Liver (tissue), 8 donors: ENCODE measurements at regions not wholly inside any gene's neighbourhood (a gene's known extent, or its start where the extent isn't known, plus 50 kb on each side); places are given as distances from the start of the nearest gene placed in this dataset.

Experiments
- DNase-seq: peaks from one replicate; pipeline ENCODE4 v3.0.0-alpha.2; 2017; ENCODE audit warnings: low spot score
- H3K27ac ChIP-seq, 2 donors: one replicate each; pipeline ENCODE4 v1.7.0; 2013; ENCODE audit warnings: inconsistent platforms in 2 of 2, low read length in 2 of 2, control low read depth in 1 of 2, low read depth in 1 of 2, mild to moderate bottlenecking in 1 of 2
- H3K27me3 ChIP-seq, 4 donors: one replicate each; pipeline versions ENCODE4 v1.6.1 to v1.7.0; 2013; ENCODE audit warnings: low read length in 3 of 4, inconsistent platforms in 1 of 4, mild to moderate bottlenecking in 1 of 4, moderate library complexity in 1 of 4; ENCODE audit not compliant: control insufficient read depth in 4 of 4, insufficient read depth in 4 of 4
- H3K36me3 ChIP-seq, 4 donors: one replicate each; pipeline versions ENCODE4 v1.6.1 to v1.7.0; 2013; ENCODE audit warnings: low read length in 3 of 4, mild to moderate bottlenecking in 3 of 4, low read depth in 1 of 4, moderate library complexity in 1 of 4; ENCODE audit not compliant: control insufficient read depth in 4 of 4, insufficient read depth in 3 of 4
- H3K4me1 ChIP-seq, 4 donors: one replicate each; pipeline versions ENCODE4 v1.6.1 to v1.7.0; 2013; ENCODE audit warnings: low read length in 3 of 4, mild to moderate bottlenecking in 3 of 4, moderate library complexity in 1 of 4; ENCODE audit not compliant: control insufficient read depth in 4 of 4, insufficient read depth in 4 of 4
- H3K4me3 ChIP-seq, 3 donors: one replicate each; pipeline versions ENCODE4 v1.6.1 to v1.7.0; 2013; ENCODE audit warnings: low read length in 3 of 3, control low read depth in 1 of 3, low read depth in 1 of 3, mild to moderate bottlenecking in 1 of 3
- H3K9ac ChIP-seq, 2 donors: one replicate each; pipeline ENCODE4 v1.7.0; 2013; ENCODE audit warnings: low read length in 2 of 2, mild to moderate bottlenecking in 2 of 2, moderate library complexity in 2 of 2, control low read depth in 1 of 2, low read depth in 1 of 2
- H3K9me3 ChIP-seq, 4 donors: one replicate each; pipeline versions ENCODE4 v1.6.1 to v1.7.0; 2013; ENCODE audit warnings: low read length in 3 of 4; ENCODE audit not compliant: control insufficient read depth in 4 of 4
- EGR1 ChIP-seq, 2 donors: IDR thresholded peaks; 2 replicates each; pipeline ENCODE4 v1.6.1; 2016 to 2018; ENCODE audit warnings: antibody characterized with exemption in 2 of 2, low read depth in 2 of 2
- FOXA1 ChIP-seq: IDR thresholded peaks from 2 replicates; pipeline ENCODE4 v1.6.1; 2016; ENCODE audit warnings: antibody characterized with exemption
- FOXA2 ChIP-seq: IDR thresholded peaks from 2 replicates; pipeline ENCODE4 v1.6.1; 2016; ENCODE audit warnings: antibody characterized with exemption
- HNF4A ChIP-seq, 2 donors: conservative IDR thresholded peaks; 2 replicates each; pipeline ENCODE4 v1.6.1; 2016; ENCODE audit warnings: antibody characterized with exemption in 2 of 2, mild to moderate bottlenecking in 2 of 2
- HNF4G ChIP-seq: IDR thresholded peaks from 2 replicates; pipeline ENCODE4 v1.6.1; 2016; ENCODE audit warnings: antibody characterized with exemption
- JUND ChIP-seq, 2 donors: IDR thresholded peaks; 2 replicates each; pipeline ENCODE4 v1.6.1; 2016; ENCODE audit warnings: antibody characterized with exemption in 2 of 2
- MAX ChIP-seq: IDR thresholded peaks from 2 replicates; pipeline ENCODE4 v1.6.1; 2016; ENCODE audit warnings: antibody characterized with exemption
- NR2F2 ChIP-seq: IDR thresholded peaks from 2 replicates; pipeline ENCODE4 v1.6.1; 2016; ENCODE audit warnings: antibody characterized with exemption
- RAD21 ChIP-seq, 2 donors: IDR thresholded peaks; 2 replicates each; pipeline ENCODE4 v1.6.1; 2016; ENCODE audit warnings: antibody characterized with exemption in 2 of 2, mild to moderate bottlenecking in 2 of 2
- REST ChIP-seq: IDR thresholded peaks from 2 replicates; pipeline ENCODE4 v1.6.1; 2016; ENCODE audit warnings: antibody characterized with exemption, mild to moderate bottlenecking
- RXRA ChIP-seq, 2 donors: IDR thresholded peaks; 2 replicates each; pipeline ENCODE4 v1.6.1; 2017 to 2018; ENCODE audit warnings: antibody characterized with exemption in 2 of 2, mild to moderate bottlenecking in 1 of 2
- SP1 ChIP-seq: IDR thresholded peaks from 2 replicates; pipeline ENCODE4 v1.6.1; 2018; ENCODE audit warnings: antibody characterized with exemption, mild to moderate bottlenecking
- TAF1 ChIP-seq: conservative IDR thresholded peaks from 2 replicates; pipeline ENCODE4 v1.6.1; 2016; ENCODE audit warnings: antibody characterized with exemption, mild to moderate bottlenecking
- WGBS: extraction: QIAGEN DNeasy Blood & Tissue Kit; methylation state at CpG from one replicate; pipeline ENCODE4 v1.1.7; 2013; 5-methylcytosine and 5-hydroxymethylcytosine counted together
- TF ChIP-seq, protein P1 (sequence below): IDR thresholded peaks from 2 replicates; pipeline ENCODE4 v1.6.1; 2016; ENCODE audit warnings: antibody characterized with exemption
- TF ChIP-seq, protein P2 (sequence below): IDR thresholded peaks from 2 replicates; pipeline ENCODE4 v1.6.1; 2016; ENCODE audit warnings: antibody characterized with exemption
- TF ChIP-seq, protein P3 (sequence below): fragments of 150-350 bp; IDR thresholded peaks from 2 replicates; pipeline ENCODE4 v1.5.1; 2017; ENCODE audit warnings: improper control_type of control experiment, low read depth, low read length; ENCODE audit not compliant: missing input control
- donor health status: healthy.
- donor health status: healthy.
- donor health status: healthy.
- donor health status: healthy.
- donor health status: healthy.

GRCh38 chr13:108402850-108403249, 133.3 kb downstream of the TNFSF13B start (continued):
- TF ChIP-seq TAF1 (no peak), FOXA2 (no peak), RXRA (IDR thresholded peaks at IDR 0.05) (no peak)

GRCh38 chr13:108407495-108407894, 138.0 kb downstream of the TNFSF13B start:
- Histone ChIP-seq H3K4me1 (no peaks in the 10 kb centered on the region), H3K4me3 (no peak overlapping the region), H3K27me3 (peaks cover 0 to 4% (median 0%) of the 10 kb centered on the region in 4 donors), H3K27ac (no peak overlapping the region), H3K9ac (no peak overlapping the region), H3K9me3 (peaks cover 0 to 4% (median under 1%) of the 10 kb centered on the region in 4 donors), H3K36me3 (no peaks in the 10 kb centered on the region)
- no peak for DNase-seq
- TF ChIP-seq FOXA1, result no peak
- TF ChIP-seq SP1, result no peak
- no peak for TF ChIP-seq RAD21 (IDR thresholded peaks at IDR 0.05)
- TF ChIP-seq JUND (IDR thresholded peaks at IDR 0.05), result no peak
- no peak for TF ChIP-seq RXRA (IDR thresholded peaks at IDR 0.05)
- 62% methylated on average over 2 of the region's 2 CpGs for WGBS

DNA sequence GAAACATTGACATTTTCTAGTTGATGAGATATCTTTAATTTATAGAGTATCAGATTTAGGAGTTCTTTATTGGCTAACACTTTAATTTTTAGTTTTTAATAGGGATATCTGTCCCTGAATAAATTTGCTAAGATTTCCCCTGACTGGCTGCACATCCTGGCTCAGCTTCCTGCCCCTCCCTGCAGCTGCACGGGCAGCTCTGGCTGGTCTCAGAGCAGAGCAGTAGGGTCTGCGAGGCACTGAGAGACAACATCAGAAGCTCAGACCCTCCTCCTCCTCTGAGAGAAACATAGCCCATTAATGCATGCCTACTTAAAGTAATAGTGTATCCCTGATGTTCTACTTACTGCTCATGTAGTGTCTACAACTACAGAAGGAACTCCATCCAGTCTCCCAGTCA, 139.2 kb downstream of the TNFSF13B start:
- Histone ChIP-seq H3K9me3 (peaks cover 0 to 4% (median under 1%) of the 10 kb centered on the region in 4 donors), H3K9ac (no peak overlapping the region), H3K4me1 (no peaks in the 10 kb centered on the region), H3K27me3 (no peaks in the 10 kb centered on the region), H3K27ac (no peak overlapping the region), H3K36me3 (no peaks in the 10 kb centered on the region), H3K4me3 (no peak overlapping the region)
- TF ChIP-seq, protein P1, sequence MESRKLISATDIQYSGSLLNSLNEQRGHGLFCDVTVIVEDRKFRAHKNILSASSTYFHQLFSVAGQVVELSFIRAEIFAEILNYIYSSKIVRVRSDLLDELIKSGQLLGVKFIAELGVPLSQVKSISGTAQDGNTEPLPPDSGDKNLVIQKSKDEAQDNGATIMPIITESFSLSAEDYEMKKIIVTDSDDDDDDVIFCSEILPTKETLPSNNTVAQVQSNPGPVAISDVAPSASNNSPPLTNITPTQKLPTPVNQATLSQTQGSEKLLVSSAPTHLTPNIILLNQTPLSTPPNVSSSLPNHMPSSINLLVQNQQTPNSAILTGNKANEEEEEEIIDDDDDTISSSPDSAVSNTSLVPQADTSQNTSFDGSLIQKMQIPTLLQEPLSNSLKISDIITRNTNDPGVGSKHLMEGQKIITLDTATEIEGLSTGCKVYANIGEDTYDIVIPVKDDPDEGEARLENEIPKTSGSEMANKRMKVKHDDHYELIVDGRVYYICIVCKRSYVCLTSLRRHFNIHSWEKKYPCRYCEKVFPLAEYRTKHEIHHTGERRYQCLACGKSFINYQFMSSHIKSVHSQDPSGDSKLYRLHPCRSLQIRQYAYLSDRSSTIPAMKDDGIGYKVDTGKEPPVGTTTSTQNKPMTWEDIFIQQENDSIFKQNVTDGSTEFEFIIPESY, result no peak
- TF ChIP-seq, protein P2, sequence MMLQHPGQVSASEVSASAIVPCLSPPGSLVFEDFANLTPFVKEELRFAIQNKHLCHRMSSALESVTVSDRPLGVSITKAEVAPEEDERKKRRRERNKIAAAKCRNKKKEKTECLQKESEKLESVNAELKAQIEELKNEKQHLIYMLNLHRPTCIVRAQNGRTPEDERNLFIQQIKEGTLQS, result no peak
- TF ChIP-seq RAD21 (IDR thresholded peaks at IDR 0.05), result no peak
- TF ChIP-seq REST, result no peak
- TF ChIP-seq, protein P3, sequence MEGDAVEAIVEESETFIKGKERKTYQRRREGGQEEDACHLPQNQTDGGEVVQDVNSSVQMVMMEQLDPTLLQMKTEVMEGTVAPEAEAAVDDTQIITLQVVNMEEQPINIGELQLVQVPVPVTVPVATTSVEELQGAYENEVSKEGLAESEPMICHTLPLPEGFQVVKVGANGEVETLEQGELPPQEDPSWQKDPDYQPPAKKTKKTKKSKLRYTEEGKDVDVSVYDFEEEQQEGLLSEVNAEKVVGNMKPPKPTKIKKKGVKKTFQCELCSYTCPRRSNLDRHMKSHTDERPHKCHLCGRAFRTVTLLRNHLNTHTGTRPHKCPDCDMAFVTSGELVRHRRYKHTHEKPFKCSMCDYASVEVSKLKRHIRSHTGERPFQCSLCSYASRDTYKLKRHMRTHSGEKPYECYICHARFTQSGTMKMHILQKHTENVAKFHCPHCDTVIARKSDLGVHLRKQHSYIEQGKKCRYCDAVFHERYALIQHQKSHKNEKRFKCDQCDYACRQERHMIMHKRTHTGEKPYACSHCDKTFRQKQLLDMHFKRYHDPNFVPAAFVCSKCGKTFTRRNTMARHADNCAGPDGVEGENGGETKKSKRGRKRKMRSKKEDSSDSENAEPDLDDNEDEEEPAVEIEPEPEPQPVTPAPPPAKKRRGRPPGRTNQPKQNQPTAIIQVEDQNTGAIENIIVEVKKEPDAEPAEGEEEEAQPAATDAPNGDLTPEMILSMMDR, result no peak
- TF ChIP-seq HNF4A (conservative IDR thresholded peaks at IDR 0.05), result no peak
- TF ChIP-seq RXRA (IDR thresholded peaks at IDR 0.05), result no peak
- TF ChIP-seq FOXA1, result no peak
- TF ChIP-seq HNF4G, result no peak
- TF ChIP-seq MAX, result no peak
- no peak for TF ChIP-seq JUND (IDR thresholded peaks at IDR 0.05)
- TF ChIP-seq NR2F2, result no peak
- TF ChIP-seq FOXA2, result no peak
- no peak for TF ChIP-seq EGR1 (IDR thresholded peaks at IDR 0.05; ENCODE audit: low read depth in 2 of 2)
- DNase-seq, result no peak
- WGBS, result 30% methylated on average over 2 of the region's 2 CpGs
